22Rv1 (cell line): ENCODE measurements at regions not wholly inside any gene's neighbourhood (a gene's known extent, or its start where the extent isn't known, plus 50 kb on each side); places are given as distances from the start of the nearest gene placed in this dataset.

Experiments
- ZFX ChIP-seq: fragments of 450-650 bp; IDR thresholded peaks from 2 replicates; pipeline ENCODE4 v1.6.1; 2017; ENCODE audit warnings: antibody characterized with exemption, borderline replicate concordance
- TF ChIP-seq, protein P1 (sequence below): fragments of 450-650 bp; IDR thresholded peaks from 2 replicates; pipeline ENCODE4 v1.5.1; 2017; ENCODE audit warnings: mild to moderate bottlenecking

DNA sequence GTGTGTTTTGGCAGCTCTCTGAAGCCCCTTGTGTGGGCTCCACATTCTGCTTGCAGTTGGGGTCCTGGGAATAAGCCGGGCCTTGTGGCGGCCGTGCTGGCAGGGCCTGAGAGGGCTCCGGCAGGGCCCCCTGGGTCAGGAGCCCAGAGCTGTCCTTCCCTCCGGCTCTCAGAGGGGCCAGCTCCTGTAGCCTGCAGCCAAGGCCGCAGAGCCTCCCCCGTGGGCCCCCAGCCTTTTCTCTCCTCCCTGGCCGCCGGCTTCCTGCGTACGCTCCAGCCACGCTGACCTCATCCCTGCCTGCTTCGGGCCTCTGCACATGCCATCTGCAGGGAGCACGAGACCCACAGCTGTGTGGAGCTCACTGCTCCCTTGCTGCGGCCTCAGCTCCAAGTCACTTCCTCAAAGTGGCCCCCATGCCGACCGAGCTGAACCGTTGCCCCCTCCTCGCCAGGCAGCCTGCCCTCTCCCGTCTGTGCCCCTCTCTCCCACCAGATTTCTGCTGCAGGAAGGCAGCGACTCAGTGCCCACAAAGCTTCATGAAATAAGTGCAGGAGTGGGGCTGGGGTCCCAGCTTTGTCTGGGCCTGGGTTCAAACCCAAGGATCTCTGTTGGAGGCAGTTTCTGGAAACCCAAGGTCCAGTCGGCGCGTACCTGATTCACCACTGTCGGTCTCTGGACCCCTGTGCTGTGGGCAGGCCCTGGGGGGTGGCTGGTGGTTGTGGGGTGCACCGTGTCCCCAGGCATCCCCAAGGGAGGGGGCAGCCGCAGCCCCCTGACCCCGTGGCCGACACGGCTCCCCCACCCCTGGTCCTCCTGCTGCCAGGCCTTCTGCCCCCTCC is 57.1 kb upstream of the NKX1-1 start:
- TF ChIP-seq, protein P1, sequence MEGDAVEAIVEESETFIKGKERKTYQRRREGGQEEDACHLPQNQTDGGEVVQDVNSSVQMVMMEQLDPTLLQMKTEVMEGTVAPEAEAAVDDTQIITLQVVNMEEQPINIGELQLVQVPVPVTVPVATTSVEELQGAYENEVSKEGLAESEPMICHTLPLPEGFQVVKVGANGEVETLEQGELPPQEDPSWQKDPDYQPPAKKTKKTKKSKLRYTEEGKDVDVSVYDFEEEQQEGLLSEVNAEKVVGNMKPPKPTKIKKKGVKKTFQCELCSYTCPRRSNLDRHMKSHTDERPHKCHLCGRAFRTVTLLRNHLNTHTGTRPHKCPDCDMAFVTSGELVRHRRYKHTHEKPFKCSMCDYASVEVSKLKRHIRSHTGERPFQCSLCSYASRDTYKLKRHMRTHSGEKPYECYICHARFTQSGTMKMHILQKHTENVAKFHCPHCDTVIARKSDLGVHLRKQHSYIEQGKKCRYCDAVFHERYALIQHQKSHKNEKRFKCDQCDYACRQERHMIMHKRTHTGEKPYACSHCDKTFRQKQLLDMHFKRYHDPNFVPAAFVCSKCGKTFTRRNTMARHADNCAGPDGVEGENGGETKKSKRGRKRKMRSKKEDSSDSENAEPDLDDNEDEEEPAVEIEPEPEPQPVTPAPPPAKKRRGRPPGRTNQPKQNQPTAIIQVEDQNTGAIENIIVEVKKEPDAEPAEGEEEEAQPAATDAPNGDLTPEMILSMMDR: no peak
- TF ChIP-seq ZFX: no peak
